Esophagus muscularis mucosa (tissue), 4 donors: ENCODE measurements at regions not wholly inside any gene's neighbourhood (a gene's known extent, or its start where the extent isn't known, plus 50 kb on each side); places are given as distances from the start of the nearest gene placed in this dataset.

Source experiments
- DNase-seq: peaks from one replicate; pipeline ENCODE4 v3.0.0-alpha.2; 2017; ENCODE audit errors: extremely low spot score
- H3K27ac ChIP-seq, 4 donors: fragments of 200-600 bp; sonication (generic); replicated peaks in 1 of 4; 1 replicate in 3 of 4; 2 replicates in 1 of 4; pipeline ENCODE4 v1.5.1; 2016 to 2019; ENCODE audit warnings: mild to moderate bottlenecking in 1 of 4
- H3K27me3 ChIP-seq, 4 donors: fragments of 200-600 bp; sonication (generic); one replicate each; pipeline versions ENCODE4 v1.5.1 to v1.6.0; 2016 to 2019
- H3K36me3 ChIP-seq, 4 donors: fragments of 200-600 bp; sonication (generic); one replicate each; pipeline ENCODE4 v1.5.1; 2016 to 2019
- H3K4me1 ChIP-seq, 4 donors: fragments of 200-600 bp; sonication (generic); one replicate each; pipeline ENCODE4 v1.5.1; 2016 to 2019
- H3K4me3 ChIP-seq, 4 donors: fragments of 200-600 bp; sonication (generic); 1 replicate in 2 of 4; 2 replicates in 2 of 4; pipeline ENCODE4 v1.5.1; 2016 to 2019; ENCODE audit warnings: mild to moderate bottlenecking in 4 of 4, moderate library complexity in 1 of 4
- H3K9me3 ChIP-seq, 4 donors: fragments of 200-600 bp; sonication (generic); 1 replicate in 3 of 4; 2 replicates in 1 of 4; pipeline ENCODE4 v1.5.1; 2016 to 2019
- EP300 ChIP-seq: sonication (generic); formaldehyde crosslinking; IDR thresholded peaks from one replicate; pipeline ENCODE4 v1.6.1; 2017; ENCODE audit warnings: antibody characterized with exemption
- POLR2A ChIP-seq: fragments of 450-650 bp; IDR thresholded peaks from one replicate; pipeline ENCODE4 v1.6.1; 2017; ENCODE audit warnings: antibody characterized with exemption, moderate library complexity, mild to moderate bottlenecking, low read depth
- POLR2AphosphoS5 ChIP-seq, 2 donors: sonication (generic); formaldehyde crosslinking; IDR thresholded peaks; one replicate each; pipeline ENCODE4 v1.6.1; 2017; ENCODE audit warnings: antibody characterized with exemption in 2 of 2
- WGBS: methylation state at CpG from one replicate; pipeline ENCODE4 v1.1.5; 2018; 5-methylcytosine and 5-hydroxymethylcytosine counted together
- intact Hi-C: fragments of 100-400 bp; cut with DNase I; formaldehyde crosslinking; loops from one replicate; pipeline ENCODE4 v1.15.1; 2023
- TF ChIP-seq, protein P1 (sequence below), 3 experiments: fragments of 200-600 bp in 2 of 3; fragments of 450-650 bp in 1 of 3; sonication (generic) in 2 of 3; IDR thresholded peaks; one replicate each; pipeline ENCODE4 v1.5.1; 2017 to 2019; ENCODE audit warnings: antibody characterized with exemption in 3 of 3, mild to moderate bottlenecking in 2 of 3, moderate library complexity in 1 of 3

DNA sequence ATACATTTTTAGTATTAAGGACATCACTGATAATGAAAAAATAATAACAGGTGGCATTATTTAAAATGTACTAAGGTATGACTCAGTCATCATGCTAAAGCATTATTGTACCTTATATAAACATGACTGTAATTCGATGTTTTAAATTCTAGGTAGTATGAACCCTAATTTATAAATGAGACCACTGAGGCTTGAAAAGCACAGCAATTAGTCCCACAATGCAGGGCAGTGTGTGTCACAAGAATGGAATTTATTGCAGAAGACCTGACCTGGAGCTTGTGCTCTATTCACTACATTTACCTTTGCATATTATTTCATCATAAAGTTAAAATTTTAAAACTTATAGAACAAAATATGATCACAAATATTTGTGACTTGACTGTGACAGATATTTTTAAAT is 358.5 kb upstream of the DSEL start:
- no peak for DNase-seq
- WGBS: 84% methylated on average over 1 of the region's 1 CpG
- intact Hi-C loops: no loop called here
- H3K4me1 ChIP-seq: no peaks in the 10 kb centered on the region
- no peaks in the 10 kb centered on the region for H3K36me3 ChIP-seq
- H3K27me3 ChIP-seq: no peaks in the 10 kb centered on the region
- no peak overlapping the region for H3K4me3 ChIP-seq
- no peak for TF ChIP-seq POLR2A
- no peaks in the 10 kb centered on the region for H3K9me3 ChIP-seq
- no peak overlapping the region for H3K27ac ChIP-seq

DNA sequence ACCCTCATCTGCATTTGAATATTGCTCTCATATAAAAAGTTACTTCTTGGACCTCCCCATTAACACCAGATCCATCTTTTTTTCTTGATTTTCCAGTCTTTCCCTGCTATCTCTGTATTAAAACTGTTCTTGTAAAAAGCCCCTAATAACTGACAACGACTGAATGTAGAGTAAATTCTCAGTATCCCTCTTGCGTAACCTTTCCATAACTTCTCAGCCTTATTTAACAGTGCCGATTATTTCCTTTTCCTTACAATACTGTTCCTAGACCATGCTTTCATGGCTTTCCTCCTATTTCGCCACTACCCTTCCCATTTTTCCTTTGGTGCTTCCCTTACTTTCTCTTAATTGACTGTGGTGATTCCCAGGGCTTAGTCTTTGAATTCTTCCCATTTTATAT is 348.9 kb upstream of the DSEL start:
- no peaks in the 10 kb centered on the region for H3K9me3 ChIP-seq
- H3K27ac ChIP-seq: no peak overlapping the region
- no peaks in the 10 kb centered on the region for H3K4me1 ChIP-seq
- no peak overlapping the region for H3K4me3 ChIP-seq
- TF ChIP-seq POLR2A (no peak), POLR2AphosphoS5 (IDR thresholded peaks at IDR 0.05) (no peak), EP300 (no peak)
- TF ChIP-seq, protein P1, sequence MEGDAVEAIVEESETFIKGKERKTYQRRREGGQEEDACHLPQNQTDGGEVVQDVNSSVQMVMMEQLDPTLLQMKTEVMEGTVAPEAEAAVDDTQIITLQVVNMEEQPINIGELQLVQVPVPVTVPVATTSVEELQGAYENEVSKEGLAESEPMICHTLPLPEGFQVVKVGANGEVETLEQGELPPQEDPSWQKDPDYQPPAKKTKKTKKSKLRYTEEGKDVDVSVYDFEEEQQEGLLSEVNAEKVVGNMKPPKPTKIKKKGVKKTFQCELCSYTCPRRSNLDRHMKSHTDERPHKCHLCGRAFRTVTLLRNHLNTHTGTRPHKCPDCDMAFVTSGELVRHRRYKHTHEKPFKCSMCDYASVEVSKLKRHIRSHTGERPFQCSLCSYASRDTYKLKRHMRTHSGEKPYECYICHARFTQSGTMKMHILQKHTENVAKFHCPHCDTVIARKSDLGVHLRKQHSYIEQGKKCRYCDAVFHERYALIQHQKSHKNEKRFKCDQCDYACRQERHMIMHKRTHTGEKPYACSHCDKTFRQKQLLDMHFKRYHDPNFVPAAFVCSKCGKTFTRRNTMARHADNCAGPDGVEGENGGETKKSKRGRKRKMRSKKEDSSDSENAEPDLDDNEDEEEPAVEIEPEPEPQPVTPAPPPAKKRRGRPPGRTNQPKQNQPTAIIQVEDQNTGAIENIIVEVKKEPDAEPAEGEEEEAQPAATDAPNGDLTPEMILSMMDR (IDR thresholded peaks at IDR 0.05): no peak
- H3K27me3 ChIP-seq: no peaks in the 10 kb centered on the region
- WGBS: 89% methylated on average over 4 of the region's 4 CpGs
- no peaks in the 10 kb centered on the region for H3K36me3 ChIP-seq
- intact Hi-C loops: no loop called here
- DNase-seq: no peak

DNA sequence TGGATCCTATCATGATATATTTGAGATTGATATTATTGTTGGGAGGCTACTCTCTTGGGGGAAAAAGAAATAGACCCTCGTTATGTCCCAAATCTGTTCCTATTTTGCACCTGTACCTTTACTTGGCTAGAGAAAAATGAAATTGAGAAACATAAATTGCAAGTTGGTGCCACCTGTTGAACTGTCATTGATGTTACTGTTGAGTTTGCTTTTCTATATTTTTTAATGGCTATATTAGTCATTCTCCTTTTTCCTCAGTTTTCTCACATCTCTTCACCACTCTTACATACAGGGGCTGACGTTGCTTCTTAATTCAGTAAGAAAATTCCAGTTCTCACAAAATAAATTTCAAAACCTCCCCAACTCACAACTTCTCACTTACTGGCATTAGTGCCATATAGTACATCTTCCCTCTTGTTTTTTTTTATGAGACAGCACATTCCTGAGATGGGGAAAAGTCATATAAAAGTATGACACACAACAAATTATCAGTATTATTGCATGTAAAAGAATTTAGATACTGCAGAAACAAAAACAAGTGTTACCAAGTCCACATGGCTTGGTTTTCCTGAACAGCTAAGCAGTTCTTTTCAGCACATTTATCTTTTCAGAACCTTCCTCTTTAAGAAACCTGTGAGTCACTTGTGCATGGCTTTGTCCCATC is 348.3 kb upstream of the DSEL start:
- Histone ChIP-seq H3K4me1 (no peaks in the 10 kb centered on the region), H3K27ac (no peak overlapping the region), H3K9me3 (no peaks in the 10 kb centered on the region), H3K36me3 (no peaks in the 10 kb centered on the region), H3K4me3 (no peak overlapping the region), H3K27me3 (no peaks in the 10 kb centered on the region)
- DNase-seq: no peak
- intact Hi-C loops: no loop called here
- TF ChIP-seq EP300 (no peak), POLR2A (no peak), POLR2AphosphoS5 (IDR thresholded peaks at IDR 0.05) (no peak)
- 81% methylated on average over 2 of the region's 2 CpGs for whole genome bisulfite sequencing

DNA sequence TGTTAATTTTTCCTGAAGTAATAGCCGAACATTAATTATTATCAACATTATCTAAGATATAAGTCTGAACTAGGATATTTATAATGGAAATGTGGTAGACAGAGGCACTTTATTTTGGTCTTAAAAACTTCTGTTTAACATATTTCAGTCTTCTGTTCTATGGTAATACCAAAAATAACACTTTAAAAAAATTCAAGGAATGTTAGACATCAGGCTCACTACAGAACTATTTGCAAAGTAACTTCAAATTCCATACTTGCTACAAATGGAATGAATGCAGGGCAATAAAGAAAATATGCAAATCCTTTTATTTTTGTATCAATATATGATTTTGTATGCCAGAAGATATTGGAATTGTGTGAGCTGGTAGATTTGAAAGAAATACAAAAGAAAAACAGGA is 345.5 kb upstream of the DSEL start:
- TF ChIP-seq POLR2A (no peak), EP300 (no peak), POLR2AphosphoS5 (IDR thresholded peaks at IDR 0.05) (no peak)
- TF ChIP-seq, protein P1 (IDR thresholded peaks at IDR 0.05): no peak
- Histone ChIP-seq H3K4me3 (no peak overlapping the region), H3K4me1 (no peaks in the 10 kb centered on the region), H3K36me3 (no peaks in the 10 kb centered on the region), H3K9me3 (peaks cover 0 to 9% (median 4%) of the 10 kb centered on the region in 4 donors), H3K27me3 (no peaks in the 10 kb centered on the region), H3K27ac (no peak overlapping the region)
- 97% methylated on average over 1 of the region's 1 CpG for WGBS
- DNase-seq: no peak
- intact Hi-C loops: no loop called here

DNA sequence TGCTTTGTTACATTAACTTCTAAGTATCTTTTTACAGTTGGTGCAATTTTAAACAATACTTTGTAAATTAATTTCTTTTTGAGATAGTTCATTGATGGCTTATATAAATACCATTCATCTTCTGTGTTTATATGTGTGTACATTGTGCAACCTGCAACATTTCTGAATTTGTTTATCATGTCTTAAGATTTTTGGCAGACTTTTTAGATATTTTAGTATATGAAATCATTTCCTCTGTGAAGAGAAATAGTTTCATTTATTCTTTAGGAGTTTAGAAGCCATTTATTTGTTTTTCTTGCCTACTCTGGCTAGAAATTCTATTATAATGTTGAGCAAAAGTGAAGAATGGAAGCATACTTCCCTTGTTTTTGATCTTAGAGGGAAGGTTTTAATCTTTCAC is 337.8 kb upstream of the DSEL start:
- H3K4me3 ChIP-seq: no peak overlapping the region
- DNase-seq: no peak
- intact Hi-C loops: no loop called here
- H3K9me3 ChIP-seq: peaks cover 0 to 9% (median 4%) of the 10 kb centered on the region in 4 donors
- no peaks in the 10 kb centered on the region for H3K36me3 ChIP-seq
- no peaks in the 10 kb centered on the region for H3K4me1 ChIP-seq
- TF ChIP-seq POLR2A (no peak), POLR2AphosphoS5 (IDR thresholded peaks at IDR 0.05) (no peak)
- TF ChIP-seq, protein P1 (IDR thresholded peaks at IDR 0.05): no peak
- H3K27ac ChIP-seq: no peak overlapping the region
- H3K27me3 ChIP-seq: no peaks in the 10 kb centered on the region
